HCT116 (cell line): ENCODE measurements at regions not wholly inside any gene's neighbourhood (a gene's known extent, or its start where the extent isn't known, plus 50 kb on each side); places are given as distances from the start of the nearest gene placed in this dataset.

Experiments
- ATAC-seq: fragments of 200-7000 bp; cut with Tn5 transposase; 2 replicates; pipeline ENCODE4 v1.9.1; 2020; ENCODE audit warnings: mild to moderate bottlenecking, moderate library complexity
- BruUV-seq: library from RNA; stranded (reverse); fragments of 400-500 nt; replicated peaks from 2 replicates; lab custom pipeline; 2021; lab: Mats Ljungman, UMichigan
- CTCF ChIA-PET: fragments of 300-600 bp; sonication (Branson Sonifier 250); formaldehyde crosslinking; loops from one replicate; lab custom pipeline; 2021; ENCODE audit warnings: antibody characterized with exemption; lab: Charles Lee
- POLR2A ChIA-PET: fragments of 300-600, 350-600 bp; sonication (Branson Sonifier 250); formaldehyde crosslinking; loops from one replicate; lab custom pipeline; 2021; ENCODE audit warnings: antibody characterized with exemption; lab: Charles Lee
- RAD21 ChIA-PET, 2 experiments: fragments of 300-600 bp; sonication (Branson Sonifier 250); formaldehyde crosslinking; loops; one replicate each; lab custom pipeline; 2023; ENCODE audit warnings: low total read pairs in 2 of 2; ENCODE audit not compliant: uncharacterized antibody in 2 of 2, unreplicated experiment in 2 of 2, low non-redundant PET in 1 of 2; lab: Charles Lee
- DNase-seq: peaks from one replicate; pipeline ENCODE4 v3.0.0-alpha.2; 2010; ENCODE audit warnings: low read depth, low spot score
- H2AFZ ChIP-seq: fragments of 200-600 bp; shearing (Covaris generic), sonication (generic); 2 replicates; pipeline ENCODE4 v1.6.1; 2017; ENCODE audit warnings: low read depth, mixed run types, mixed read lengths, antibody characterized with exemption, low read length; ENCODE audit not compliant: poor library complexity, severe bottlenecking
- H3K27ac ChIP-seq: 2 replicates; pipeline ENCODE4 v1.5.1; 2012; ENCODE audit warnings: low read depth, low read length
- H3K27me3 ChIP-seq: fragments of 200-600 bp; sonication (generic); 2 replicates; pipeline ENCODE4 v1.6.1; 2016; ENCODE audit warnings: mixed run types, low read length, mixed read lengths; ENCODE audit not compliant: insufficient read depth
- H3K36me3 ChIP-seq, 2 experiments: fragments of 200-500 bp in 1 of 2; fragments of 200-600 bp in 1 of 2; sonication (Bioruptor generic) in 1 of 2; sonication (generic) in 1 of 2; 2 replicates each; pipeline versions ENCODE4 v1.5.1 to v1.6.1; 2014 to 2016; ENCODE audit warnings: low read length in 2 of 2, inconsistent platforms in 1 of 2, mixed read lengths in 1 of 2, mixed run types in 1 of 2; ENCODE audit not compliant: insufficient read depth in 2 of 2, control insufficient read depth in 1 of 2
- H3K4me1 ChIP-seq, 2 experiments: fragments of 200-600 bp in 1 of 2; sonication (generic) in 1 of 2; 2 replicates each; pipeline versions ENCODE4 v1.5.1 to v1.6.1; 2012 to 2017; ENCODE audit warnings: low read length in 2 of 2, inconsistent platforms in 1 of 2, mild to moderate bottlenecking in 1 of 2, mixed read lengths in 1 of 2, mixed run types in 1 of 2, moderate library complexity in 1 of 2; ENCODE audit not compliant: insufficient read depth in 2 of 2, control insufficient read depth in 1 of 2
- H3K4me2 ChIP-seq: fragments of 200-600 bp; sonication (generic); 2 replicates; pipeline ENCODE4 v1.6.1; 2017; ENCODE audit warnings: mixed run types, low read length, mixed read lengths
- H3K4me3 ChIP-seq, 2 experiments: fragments of 200-600 bp in 1 of 2; sonication (generic) in 1 of 2; replicated peaks in 1 of 2; 2 replicates each; pipeline ENCODE4 v1.5.1; 2011 to 2016; ENCODE audit warnings: low read length in 2 of 2, control low read depth in 1 of 2, low read depth in 1 of 2, mild to moderate bottlenecking in 1 of 2, mixed read lengths in 1 of 2, mixed run types in 1 of 2
- H3K79me2 ChIP-seq: fragments of 200-600 bp; sonication (generic); 2 replicates; pipeline ENCODE4 v1.6.1; 2017; ENCODE audit warnings: mild to moderate bottlenecking, mixed run types, low read length, moderate library complexity, mixed read lengths; ENCODE audit not compliant: insufficient read depth
- H3K9ac ChIP-seq: fragments of 200-600 bp; sonication (generic); 2 replicates; pipeline ENCODE4 v1.6.1; 2016; ENCODE audit warnings: low read length, mixed read lengths
- H3K9me2 ChIP-seq: fragments of 200-600 bp; sonication (generic), shearing (Covaris generic); 2 replicates; pipeline ENCODE4 v1.6.1; 2017; ENCODE audit warnings: mixed run types, mild to moderate bottlenecking, moderate library complexity; ENCODE audit not compliant: insufficient read depth
- H3K9me3 ChIP-seq, 2 experiments: fragments of 200-500 bp in 1 of 2; fragments of 200-600 bp in 1 of 2; sonication (Bioruptor generic) in 1 of 2; sonication (generic) in 1 of 2; 2 replicates each; pipeline ENCODE4 v1.6.1; 2014 to 2017; ENCODE audit warnings: low read length in 2 of 2, mixed read lengths in 2 of 2, inconsistent platforms in 1 of 2, low read depth in 1 of 2, mild to moderate bottlenecking in 1 of 2, mixed run types in 1 of 2, moderate library complexity in 1 of 2; ENCODE audit not compliant: control insufficient read depth in 1 of 2, insufficient read depth in 1 of 2
- H4K20me1 ChIP-seq: fragments of 200-600 bp; sonication (generic), shearing (Covaris generic); 2 replicates; pipeline ENCODE4 v1.6.1; 2017; ENCODE audit warnings: mixed run types, mild to moderate bottlenecking, moderate library complexity; ENCODE audit not compliant: insufficient read depth
- ELF1 ChIP-seq: IDR thresholded peaks from 2 replicates; pipeline ENCODE4 v1.6.1; 2012; ENCODE audit warnings: low read depth, borderline replicate concordance
- EZH2phosphoT487 ChIP-seq: fragments of 200-600 bp; IDR thresholded peaks from 2 replicates; pipeline ENCODE4 v1.6.1; 2018; ENCODE audit warnings: antibody characterized with exemption, borderline replicate concordance
- FOSL1 ChIP-seq: IDR thresholded peaks from 2 replicates; pipeline ENCODE4 v1.6.1; 2012; ENCODE audit warnings: low read depth
- POLR2A ChIP-seq: IDR thresholded peaks from 2 replicates; pipeline ENCODE4 v1.7.0; 2011; ENCODE audit warnings: borderline replicate concordance; ENCODE audit not compliant: insufficient read depth, insufficient read length; ENCODE audit errors: extremely low read depth
- POLR2AphosphoS5 ChIP-seq: IDR thresholded peaks from 2 replicates; pipeline ENCODE4 v1.6.1; 2011; ENCODE audit warnings: mild to moderate bottlenecking, low read depth, low read length, moderate library complexity
- RAD21 ChIP-seq: IDR thresholded peaks from 2 replicates; pipeline ENCODE4 v1.6.1; 2012; ENCODE audit warnings: low read depth, mild to moderate bottlenecking
- SP1 ChIP-seq: IDR thresholded peaks from 2 replicates; pipeline ENCODE4 v1.6.1; 2012; ENCODE audit warnings: low read depth
- SRF ChIP-seq: IDR thresholded peaks from 2 replicates; pipeline ENCODE4 v1.6.1; 2012; ENCODE audit warnings: low read depth
- YY1 ChIP-seq: IDR thresholded peaks from 2 replicates; pipeline ENCODE4 v1.6.1; 2011; ENCODE audit warnings: low read length, low read depth, moderate library complexity, mild to moderate bottlenecking; ENCODE audit not compliant: insufficient replicate concordance; ENCODE audit errors: extremely low read depth
- ZFX ChIP-seq: fragments of 450-650 bp; IDR thresholded peaks from 2 replicates; pipeline ENCODE4 v1.6.1; 2017
- intact Hi-C: fragments of 100-400 bp; cut with micrococcal nuclease; formaldehyde crosslinking; loops from 2 replicates; pipeline ENCODE4 v1.10.0; 2022
- TF ChIP-seq, protein P1 (sequence below), 3 experiments: fragments of 200-600 bp in 1 of 3; sonication (generic) in 1 of 3; IDR thresholded peaks in 2 of 3; conservative IDR thresholded peaks in 1 of 3; 2 replicates each; pipeline ENCODE4 v1.5.1; 2012 to 2017; ENCODE audit warnings: low read depth in 2 of 3, low read length in 2 of 3, antibody characterized with exemption in 1 of 3, borderline replicate concordance in 1 of 3, control low read depth in 1 of 3, mild to moderate bottlenecking in 1 of 3, mixed read lengths in 1 of 3, mixed run types in 1 of 3, moderate library complexity in 1 of 3; ENCODE audit not compliant: insufficient read depth in 1 of 3
- TF ChIP-seq, protein P2 (sequence below): IDR thresholded peaks from 2 replicates; pipeline ENCODE4 v1.6.1; 2012

DNA sequence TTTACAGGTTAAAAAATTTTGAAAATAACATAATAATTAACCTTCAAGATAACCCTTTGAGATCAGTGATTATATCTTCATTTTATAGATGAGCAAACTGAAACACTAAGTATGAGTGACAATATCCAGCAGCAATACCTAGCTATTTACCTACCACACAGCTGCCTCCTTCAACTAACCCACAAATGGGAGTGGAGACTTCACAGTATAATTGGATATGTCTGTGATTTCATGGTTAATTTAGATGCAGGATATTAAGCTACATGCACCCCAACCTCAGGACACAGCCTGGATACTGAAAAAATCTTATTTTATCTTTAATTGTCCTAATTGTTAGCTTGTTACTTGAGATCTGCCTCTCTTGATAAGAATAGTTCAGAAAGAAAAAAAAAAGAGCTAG is 297.2 kb upstream of the ANO5 start:
- H3K9ac ChIP-seq: no peak overlapping the region
- no peak overlapping the region for H3K4me3 ChIP-seq
- intact Hi-C loops: no loop called here
- ChIA-PET POLR2A (no interaction called here), RAD21 (no interaction called here)
- no peaks in the 10 kb centered on the region for H3K36me3 ChIP-seq
- no peak for TF ChIP-seq ELF1
- no peak for TF ChIP-seq FOSL1
- no peak for TF ChIP-seq SRF
- TF ChIP-seq EZH2phosphoT487: no peak
- TF ChIP-seq POLR2A: no peak
- no peak for TF ChIP-seq YY1
- no peak for TF ChIP-seq ZFX
- no peak for TF ChIP-seq RAD21
- TF ChIP-seq, protein P1, sequence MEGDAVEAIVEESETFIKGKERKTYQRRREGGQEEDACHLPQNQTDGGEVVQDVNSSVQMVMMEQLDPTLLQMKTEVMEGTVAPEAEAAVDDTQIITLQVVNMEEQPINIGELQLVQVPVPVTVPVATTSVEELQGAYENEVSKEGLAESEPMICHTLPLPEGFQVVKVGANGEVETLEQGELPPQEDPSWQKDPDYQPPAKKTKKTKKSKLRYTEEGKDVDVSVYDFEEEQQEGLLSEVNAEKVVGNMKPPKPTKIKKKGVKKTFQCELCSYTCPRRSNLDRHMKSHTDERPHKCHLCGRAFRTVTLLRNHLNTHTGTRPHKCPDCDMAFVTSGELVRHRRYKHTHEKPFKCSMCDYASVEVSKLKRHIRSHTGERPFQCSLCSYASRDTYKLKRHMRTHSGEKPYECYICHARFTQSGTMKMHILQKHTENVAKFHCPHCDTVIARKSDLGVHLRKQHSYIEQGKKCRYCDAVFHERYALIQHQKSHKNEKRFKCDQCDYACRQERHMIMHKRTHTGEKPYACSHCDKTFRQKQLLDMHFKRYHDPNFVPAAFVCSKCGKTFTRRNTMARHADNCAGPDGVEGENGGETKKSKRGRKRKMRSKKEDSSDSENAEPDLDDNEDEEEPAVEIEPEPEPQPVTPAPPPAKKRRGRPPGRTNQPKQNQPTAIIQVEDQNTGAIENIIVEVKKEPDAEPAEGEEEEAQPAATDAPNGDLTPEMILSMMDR (IDR thresholded peaks at IDR 0.05 in 2 of 3, conservative IDR thresholded peaks at IDR 0.05 in 1 of 3; ENCODE audit: borderline replicate concordance in 1 of 3, insufficient read depth in 1 of 3, low read depth in 2 of 3, low read length in 2 of 3): no peak
- no peak for TF ChIP-seq SP1
- TF ChIP-seq, protein P2, sequence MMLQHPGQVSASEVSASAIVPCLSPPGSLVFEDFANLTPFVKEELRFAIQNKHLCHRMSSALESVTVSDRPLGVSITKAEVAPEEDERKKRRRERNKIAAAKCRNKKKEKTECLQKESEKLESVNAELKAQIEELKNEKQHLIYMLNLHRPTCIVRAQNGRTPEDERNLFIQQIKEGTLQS: no peak
- TF ChIP-seq POLR2AphosphoS5: no peak
- TF ChIP-seq, all 23 proteins: peak for 0
- CTCF ChIA-PET: no interaction called here
- ATAC-seq: no peak
- no peak for DNase-seq
- H3K4me1 ChIP-seq: no peaks in the 10 kb centered on the region
- no peaks in the 10 kb centered on the region for H3K9me2 ChIP-seq
- BruUV-seq: no TSS peak
- no peaks in the 10 kb centered on the region for H3K27me3 ChIP-seq
- no peak overlapping the region for H3K4me2 ChIP-seq
- no peak overlapping the region for H2AFZ ChIP-seq
- H3K9me3 ChIP-seq: peaks cover 0 to 18% of the 10 kb centered on the region in 2 experiments; a peak in 2 of 4 replicates
- no peak overlapping the region for H3K27ac ChIP-seq
- H4K20me1 ChIP-seq: no peaks in the 10 kb centered on the region
- no peaks in the 10 kb centered on the region for H3K79me2 ChIP-seq
